ENCODE measurements at regions not wholly inside any gene's neighbourhood (a gene's known extent, or its start where the extent isn't known, plus 50 kb on each side); places are given as distances from the start of the nearest gene placed in this dataset.

GRCh38 chr6:105539911-105540310 is 137.0 kb upstream of the PREP start:
- TF ChIP-seq CTCF (IDR thresholded peaks at IDR 0.05; ENCODE audit: extremely low read depth in 1 of 2, insufficient read depth in 1 of 2, low read depth in 1 of 2, low read length in 2 of 2) (no peak), MAX (IDR thresholded peaks at IDR 0.05; ENCODE audit: insufficient read depth, insufficient read length) (no peak), POLR2A (IDR thresholded peaks at IDR 0.05; ENCODE audit: low read depth, low read length) (no peak), FOS (IDR thresholded peaks at IDR 0.05; ENCODE audit: borderline replicate concordance, insufficient read depth, low read length) (no peak), MYC (IDR thresholded peaks at IDR 0.05; ENCODE audit: low read depth, low read length) (no peak), GATA2 (IDR thresholded peaks at IDR 0.05; ENCODE audit: insufficient read depth, insufficient read length, low read depth, low read length) (no peak), EZH2 (IDR thresholded peaks at IDR 0.05; ENCODE audit: borderline replicate concordance, low read depth, low read length, severe bottlenecking) (no peak), POLR2AphosphoS5 (IDR thresholded peaks at IDR 0.05; ENCODE audit: insufficient read depth, low read depth, low read length) (no peak)
